ENCODE measurements at regions not wholly inside any gene's neighbourhood (a gene's known extent, or its start where the extent isn't known, plus 50 kb on each side); places are given as distances from the start of the nearest gene placed in this dataset.
"Not testable (repeated sequence)": the region's sequence is repeated elsewhere in the genome, so short reads cannot be mapped to it uniquely, and the experiment has no call there.

- DNase-seq (ENCODE audit: low read depth) = peak; percentile 7
- no peak overlapping the region for H3K4me3 ChIP-seq (ENCODE audit: low read length)
- TF ChIP-seq CTCF (IDR thresholded peaks at IDR 0.05; ENCODE audit: insufficient read depth, low read depth, low read length, missing control alignments) = peak; percentile 35
Observed at GRCh38 chr3:61371123-61371522, 119.9 kb upstream of the FHIT start.

- H3K4me3 ChIP-seq (ENCODE audit: low read length) = no peak overlapping the region
- no peak for DNase-seq (ENCODE audit: low read depth)
- no peak for TF ChIP-seq CTCF (IDR thresholded peaks at IDR 0.05; ENCODE audit: insufficient read depth, low read depth, low read length, missing control alignments)
Observed at GRCh38 chr3:61372723-61373122, 121.5 kb upstream of the FHIT start.

- no peak overlapping the region for H3K4me3 ChIP-seq (ENCODE audit: low read length)
- DNase-seq (ENCODE audit: low read depth) = no peak
- no peak for TF ChIP-seq CTCF (IDR thresholded peaks at IDR 0.05; ENCODE audit: insufficient read depth, low read depth, low read length, missing control alignments)
Observed at GRCh38 chr3:61378311-61378710, 127.1 kb upstream of the FHIT start.

GRCh38 chr3:61381745-61382392, 130.6 kb upstream of the FHIT start:
- peak; percentile 53 for DNase-seq (ENCODE audit: low read depth)
- no peak overlapping the region for H3K4me3 ChIP-seq (ENCODE audit: low read length)
- peak; percentile 57 for TF ChIP-seq CTCF (IDR thresholded peaks at IDR 0.05; ENCODE audit: insufficient read depth, low read depth, low read length, missing control alignments)

- peak; percentile 19 for DNase-seq (ENCODE audit: low read depth)
- no peak overlapping the region for H3K4me3 ChIP-seq (ENCODE audit: low read length)
- no peak for TF ChIP-seq CTCF (IDR thresholded peaks at IDR 0.05; ENCODE audit: insufficient read depth, low read depth, low read length, missing control alignments)
Observed at GRCh38 chr3:61387817-61388216, 136.6 kb upstream of the FHIT start.

GRCh38 chr3:61393480-61393947, 142.3 kb upstream of the FHIT start:
- not testable (repeated sequence) for H3K4me3 ChIP-seq (ENCODE audit: low read length); DNase-seq (ENCODE audit: low read depth)

GRCh38 chr3:61401359-61401758, 150.1 kb upstream of the FHIT start:
- TF ChIP-seq CTCF (IDR thresholded peaks at IDR 0.05; ENCODE audit: insufficient read depth, low read depth, low read length, missing control alignments) = no peak
- no peak overlapping the region for H3K4me3 ChIP-seq (ENCODE audit: low read length)
- no peak for DNase-seq (ENCODE audit: low read depth)
